GM23248 (cell line): ENCODE measurements at regions not wholly inside any gene's neighbourhood (a gene's known extent, or its start where the extent isn't known, plus 50 kb on each side); places are given as distances from the start of the nearest gene placed in this dataset.

Source experiments
- DNase-seq: peaks from one replicate; pipeline ENCODE4 v3.0.0-alpha.2; 2015
- H2AFZ ChIP-seq: fragments of 200-600 bp; sonication (generic); 2 replicates; pipeline ENCODE4 v1.6.1; 2016; ENCODE audit warnings: antibody characterized with exemption
- H3F3A ChIP-seq: fragments of 200-600 bp; sonication (generic); 2 replicates; pipeline ENCODE4 v1.6.1; 2016; ENCODE audit warnings: mild to moderate bottlenecking, antibody characterized with exemption, mixed run types; ENCODE audit not compliant: insufficient read depth
- H3K27ac ChIP-seq: fragments of 200-600 bp; sonication (generic); 2 replicates; pipeline ENCODE4 v1.5.1; 2016; ENCODE audit warnings: mild to moderate bottlenecking
- H3K27me3 ChIP-seq: fragments of 200-600 bp; sonication (generic); replicated peaks from 2 replicates; pipeline ENCODE4 v1.6.1; 2016; ENCODE audit warnings: mild to moderate bottlenecking; ENCODE audit not compliant: insufficient read depth
- H3K36me3 ChIP-seq: fragments of 200-600 bp; sonication (generic); 2 replicates; pipeline ENCODE4 v1.6.1; 2016; ENCODE audit warnings: low read depth, mild to moderate bottlenecking
- H3K4me1 ChIP-seq: fragments of 200-600 bp; sonication (generic); 2 replicates; pipeline ENCODE4 v1.6.1; 2016; ENCODE audit warnings: mild to moderate bottlenecking; ENCODE audit not compliant: insufficient read depth
- H3K4me2 ChIP-seq: fragments of 200-600 bp; sonication (generic); one replicate; pipeline ENCODE4 v1.6.1; 2016; ENCODE audit warnings: mild to moderate bottlenecking; ENCODE audit not compliant: unreplicated experiment
- H3K4me3 ChIP-seq: fragments of 200-600 bp; sonication (generic); 2 replicates; pipeline ENCODE4 v1.5.1; 2016; ENCODE audit warnings: mild to moderate bottlenecking
- H3K79me2 ChIP-seq: fragments of 200-600 bp; sonication (generic); 2 replicates; pipeline ENCODE4 v1.6.1; 2016; ENCODE audit warnings: mild to moderate bottlenecking; ENCODE audit not compliant: insufficient read depth
- H3K9ac ChIP-seq: fragments of 200-600 bp; sonication (generic); 2 replicates; pipeline ENCODE4 v1.6.1; 2016; ENCODE audit warnings: mild to moderate bottlenecking
- H3K9me2 ChIP-seq: fragments of 200-600 bp; sonication (generic); 2 replicates; pipeline ENCODE4 v1.6.1; 2016; ENCODE audit warnings: mixed run types, mild to moderate bottlenecking, moderate library complexity; ENCODE audit not compliant: insufficient read depth
- H3K9me3 ChIP-seq: fragments of 200-600 bp; sonication (generic); one replicate; pipeline ENCODE4 v1.6.1; 2017; ENCODE audit warnings: low read depth
- H4K20me1 ChIP-seq: fragments of 200-600 bp; sonication (generic); 2 replicates; pipeline ENCODE4 v1.6.0; 2016; ENCODE audit not compliant: insufficient read depth
- EZH2 ChIP-seq: fragments of 200-600 bp; sonication (generic); IDR thresholded peaks from 2 replicates; pipeline ENCODE4 v1.6.1; 2018; ENCODE audit warnings: antibody characterized with exemption, mild to moderate bottlenecking; ENCODE audit not compliant: insufficient read depth, poor library complexity, severe bottlenecking
- EZH2phosphoT487 ChIP-seq: fragments of 200-600 bp; sonication (generic); IDR thresholded peaks from 2 replicates; pipeline ENCODE4 v1.6.1; 2018; ENCODE audit warnings: antibody characterized with exemption, moderate library complexity, mild to moderate bottlenecking, low read depth; ENCODE audit not compliant: insufficient read depth
- WGBS, 2 experiments: methylation state at CpG; one replicate each; pipeline ENCODE4 v1.1.6; 2015 to 2017; ENCODE audit warnings: low lambda C conversion rate in 2 of 2, low coverage in 1 of 2; ENCODE audit errors: missing lambda C conversion rate in 2 of 2; 5-methylcytosine and 5-hydroxymethylcytosine counted together
- in situ Hi-C: fragments of 300-500 bp; cut with MboI; formaldehyde crosslinking; loops from 2 replicates; pipeline ENCODE4 v1.15.0; 2020

DNA sequence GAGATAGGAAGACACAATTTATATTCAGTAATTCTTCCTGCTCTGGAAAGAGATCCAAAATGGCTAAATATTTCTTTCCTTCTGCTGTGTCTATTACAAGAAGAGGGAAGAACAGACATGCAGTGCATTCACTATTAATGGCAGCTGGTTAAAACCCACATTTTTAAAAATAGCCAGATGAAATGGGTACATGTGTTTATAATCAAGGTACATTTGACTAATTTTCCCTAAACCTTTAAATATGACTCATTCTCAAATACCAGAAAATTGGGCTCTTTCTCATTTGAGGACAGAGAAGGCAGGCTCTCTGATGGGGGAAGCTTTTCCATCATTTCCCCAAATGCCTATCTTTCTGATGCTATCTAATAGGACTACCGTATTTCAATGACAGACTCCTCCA lies 215.7 kb upstream of the HABP2 start:
- Histone ChIP-seq H3K9me3 (no peaks in the 10 kb centered on the region), H3K27me3 (no peaks in the 10 kb centered on the region), H3K4me2 (peak overlapping the region; percentile 4), H3K9ac (no peak overlapping the region), H4K20me1 (no peaks in the 10 kb centered on the region), H2AFZ (no peak overlapping the region), H3K27ac (no peak overlapping the region), H3K4me3 (no peak overlapping the region), H3K36me3 (no peaks in the 10 kb centered on the region), H3K79me2 (no peaks in the 10 kb centered on the region), H3K4me1 (peaks cover 14% of the 10 kb centered on the region; the same call in 1 of the 2 replicates), H3F3A (peaks cover 18% of the 10 kb centered on the region), H3K9me2 (no peaks in the 10 kb centered on the region)
- in situ Hi-C loops = no loop called here
- TF ChIP-seq EZH2 (no peak), EZH2phosphoT487 (no peak)
- peak; percentile 53 for DNase-seq
- 38 to 62% methylated on average over 1 of the region's 1 CpG for WGBS, 2 experiments

DNA sequence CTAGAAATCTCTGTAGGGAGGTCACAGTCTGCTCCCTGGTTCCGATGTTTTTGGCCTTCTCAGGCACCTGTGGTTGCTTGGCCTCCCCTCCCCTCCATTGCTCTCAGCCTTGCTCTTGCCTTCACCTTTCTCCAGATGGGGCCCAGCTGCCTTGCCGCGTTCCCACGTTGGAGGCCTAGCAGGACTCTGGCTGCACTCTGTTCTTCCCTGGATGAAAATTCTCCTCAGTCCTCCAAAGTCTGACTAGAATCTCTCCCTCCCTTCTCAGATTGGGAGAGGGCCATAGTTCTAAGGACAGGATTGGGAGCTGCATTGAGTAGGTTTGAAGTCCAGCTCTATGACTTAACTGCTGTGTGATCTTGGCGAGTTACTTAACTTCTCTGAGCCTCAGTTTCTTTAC lies 213.7 kb upstream of the HABP2 start:
- Histone ChIP-seq H3K4me2 (no peak overlapping the region), H4K20me1 (no peaks in the 10 kb centered on the region), H2AFZ (no peak overlapping the region), H3K4me3 (no peak overlapping the region), H3K4me1 (peaks cover 12% of the 10 kb centered on the region; the same call in 1 of the 2 replicates), H3K9ac (no peak overlapping the region), H3K9me2 (no peaks in the 10 kb centered on the region), H3K27ac (no peak overlapping the region), H3F3A (peaks cover 17% of the 10 kb centered on the region), H3K9me3 (no peaks in the 10 kb centered on the region), H3K79me2 (no peaks in the 10 kb centered on the region), H3K27me3 (no peaks in the 10 kb centered on the region), H3K36me3 (no peaks in the 10 kb centered on the region)
- TF ChIP-seq EZH2phosphoT487 (no peak), EZH2 (no peak)
- in situ Hi-C loops = no loop called here
- 85 to 87% methylated on average over 5 of the region's 5 CpGs for WGBS, 2 experiments
- DNase-seq = no peak

DNA sequence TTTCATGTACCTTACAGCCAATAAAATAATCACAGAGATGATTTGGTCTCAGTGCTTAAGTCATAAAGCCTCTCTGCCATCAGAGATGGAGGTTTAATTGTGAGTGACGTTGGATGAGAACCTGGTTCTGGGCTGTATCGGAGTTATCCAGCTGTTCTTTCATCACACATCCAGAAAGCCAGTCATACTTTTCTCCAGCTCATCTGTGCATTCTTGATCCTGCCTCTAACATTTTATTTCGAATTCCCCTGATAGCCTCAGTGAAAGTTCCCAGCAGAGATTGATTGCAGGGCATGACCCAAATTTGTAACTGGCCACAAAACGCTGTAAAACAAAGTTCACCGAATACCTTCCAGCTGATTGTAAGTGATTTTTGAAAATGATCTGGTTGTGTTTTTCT lies 212.6 kb upstream of the HABP2 start:
- Histone ChIP-seq H3K9me3 (no peaks in the 10 kb centered on the region), H3K9ac (no peak overlapping the region), H3K79me2 (no peaks in the 10 kb centered on the region), H3K36me3 (no peaks in the 10 kb centered on the region), H3K4me2 (no peak overlapping the region), H3K27ac (no peak overlapping the region), H3K4me3 (no peak overlapping the region), H3K4me1 (peaks cover 12% of the 10 kb centered on the region; the same call in 1 of the 2 replicates), H3K27me3 (no peaks in the 10 kb centered on the region), H2AFZ (no peak overlapping the region), H3K9me2 (no peaks in the 10 kb centered on the region), H3F3A (peaks cover 15% of the 10 kb centered on the region), H4K20me1 (no peaks in the 10 kb centered on the region)
- WGBS, 2 experiments = 85 to 86% methylated on average over 5 of the region's 5 CpGs
- no peak for TF ChIP-seq EZH2phosphoT487
- no peak for TF ChIP-seq EZH2
- in situ Hi-C loops = no loop called here
- DNase-seq = no peak

DNA sequence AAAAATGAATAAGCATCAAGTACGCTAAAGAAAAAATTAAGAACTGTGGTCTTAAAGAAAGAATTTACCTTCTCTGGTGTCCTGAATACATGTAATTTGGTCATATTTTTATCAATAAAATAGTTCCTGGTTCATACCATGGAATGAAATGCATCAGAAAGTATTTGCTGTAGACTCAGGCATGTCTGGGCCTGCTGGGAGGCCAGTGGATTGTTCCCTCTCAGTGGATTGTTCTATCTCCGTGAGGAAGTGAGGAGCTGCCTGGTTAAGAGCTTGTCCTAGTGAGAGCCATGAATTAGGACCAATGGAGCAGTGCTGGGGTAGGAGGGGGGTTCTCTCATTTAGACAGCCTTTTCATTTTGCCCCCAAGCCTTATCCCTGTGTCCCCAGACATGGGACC lies 211.7 kb upstream of the HABP2 start:
- H3K4me2 ChIP-seq = no peak overlapping the region
- H3K9me3 ChIP-seq = no peaks in the 10 kb centered on the region
- 83 to 88% methylated on average over 2 of the region's 2 CpGs for WGBS, 2 experiments
- TF ChIP-seq EZH2phosphoT487 = no peak
- no peak for TF ChIP-seq EZH2
- H4K20me1 ChIP-seq = no peaks in the 10 kb centered on the region
- peaks cover 12% of the 10 kb centered on the region; the same call in 1 of the 2 replicates for H3K4me1 ChIP-seq
- DNase-seq = no peak
- H3K9me2 ChIP-seq = no peaks in the 10 kb centered on the region
- no peak overlapping the region for H3K9ac ChIP-seq
- H3K79me2 ChIP-seq = no peaks in the 10 kb centered on the region
- H3K27me3 ChIP-seq = no peaks in the 10 kb centered on the region
- H3K36me3 ChIP-seq = no peaks in the 10 kb centered on the region
- H3K27ac ChIP-seq = no peak overlapping the region
- in situ Hi-C loops = no loop called here
- peaks cover 8% of the 10 kb centered on the region; the same call in 1 of the 2 replicates for H3F3A ChIP-seq
- no peak overlapping the region for H3K4me3 ChIP-seq
- no peak overlapping the region for H2AFZ ChIP-seq
